ENCODE measurements at regions not wholly inside any gene's neighbourhood (a gene's known extent, or its start where the extent isn't known, plus 50 kb on each side); places are given as distances from the start of the nearest gene placed in this dataset.

GRCh38 chr17:45732926-45733505, 51.1 kb upstream of the CRHR1 start:
- no peak for DNase-seq
- ATAC-seq (replicated peaks in 1 of 2) = no peak
- Mint-ChIP-seq H3K4me3 (no peak overlapping the region), H3K27me3 (ENCODE audit: low read depth) (peaks cover 54% of the 10 kb centered on the region), H3K9me3 (peaks cover 3 to 8% of the 10 kb centered on the region in 2 donors), H3K27ac (no peak overlapping the region), H3K36me3 (ENCODE audit: insufficient read depth in 2 of 2) (no peaks in the 10 kb centered on the region), H3K4me1 (ENCODE audit: low read depth) (no peaks in the 10 kb centered on the region)

- no peak overlapping the region for H3K4me3 Mint-ChIP-seq
- no peaks in the 10 kb centered on the region for H3K36me3 Mint-ChIP-seq (ENCODE audit: insufficient read depth in 2 of 2)
- no peak for DNase-seq
- H3K27ac Mint-ChIP-seq = no peak overlapping the region
- H3K27me3 Mint-ChIP-seq (ENCODE audit: low read depth) = peaks cover 48% of the 10 kb centered on the region
- ATAC-seq (replicated peaks in 1 of 2) = no peak
- H3K4me1 Mint-ChIP-seq (ENCODE audit: low read depth) = no peaks in the 10 kb centered on the region
- H3K9me3 Mint-ChIP-seq = peaks cover 3 to 8% of the 10 kb centered on the region in 2 donors
These were observed 50.3 kb upstream of the CRHR1 start for GRCh38 chr17:45733781-45734180.
